ENCODE measurements at regions not wholly inside any gene's neighbourhood (a gene's known extent, or its start where the extent isn't known, plus 50 kb on each side); places are given as distances from the start of the nearest gene placed in this dataset.

GRCh38 chr11:130592056-130592455 is 143.6 kb downstream of the ADAMTS15 start:
- TF ChIP-seq CTCF (IDR thresholded peaks at IDR 0.05) (no peak), POLR2A (IDR thresholded peaks at IDR 0.05) (no peak)
